Naive B cell (primary cell): ENCODE measurements at regions not wholly inside any gene's neighbourhood (a gene's known extent, or its start where the extent isn't known, plus 50 kb on each side); places are given as distances from the start of the nearest gene placed in this dataset.

ENCODE experiments used
- ATAC-seq, 2 donors: fragments of 150-1000 bp; cut with Tn5 transposase; 2 replicates each; pipeline ENCODE4 v1.10.0; 2021; ENCODE audit warnings: low read depth in 2 of 2, mild to moderate bottlenecking in 2 of 2, moderate library complexity in 2 of 2
- DNase-seq: peaks from one replicate; pipeline ENCODE4 v3.0.0; 2022
- H3K27ac Mint-ChIP-seq, 6 donors: one replicate each; pipeline ENCODE4 v1.8.0; 2020 to 2022; ENCODE audit warnings: mild to moderate bottlenecking in 6 of 6, mixed read lengths in 6 of 6, moderate library complexity in 5 of 6, inconsistent platforms in 2 of 6
- H3K27me3 Mint-ChIP-seq, 3 donors: one replicate each; pipeline ENCODE4 v1.8.0; 2021 to 2022; ENCODE audit warnings: mixed read lengths in 3 of 3, mild to moderate bottlenecking in 1 of 3
- H3K36me3 Mint-ChIP-seq, 2 donors: one replicate each; pipeline ENCODE4 v1.8.0; 2020 to 2022; ENCODE audit warnings: mixed read lengths in 2 of 2, inconsistent platforms in 1 of 2, mild to moderate bottlenecking in 1 of 2
- H3K4me1 Mint-ChIP-seq, 3 donors: one replicate each; pipeline ENCODE4 v1.8.0; 2020 to 2022; ENCODE audit warnings: mixed read lengths in 3 of 3, inconsistent platforms in 1 of 3, mild to moderate bottlenecking in 1 of 3, moderate library complexity in 1 of 3
- H3K4me3 Mint-ChIP-seq, 8 donors: one replicate each; pipeline ENCODE4 v1.8.0; 2020 to 2022; ENCODE audit warnings: mild to moderate bottlenecking in 8 of 8, mixed read lengths in 8 of 8, moderate library complexity in 8 of 8, inconsistent platforms in 2 of 8
- H3K9me3 Mint-ChIP-seq, 7 donors: one replicate each; pipeline ENCODE4 v1.8.0; 2020 to 2022; ENCODE audit warnings: mixed read lengths in 7 of 7, mild to moderate bottlenecking in 5 of 7, inconsistent platforms in 2 of 7, moderate library complexity in 1 of 7

GRCh38 chr13:90428522-90429210 is 918.8 kb upstream of the MIR17HG start:
- no peak overlapping the region for H3K27ac Mint-ChIP-seq
- H3K9me3 Mint-ChIP-seq, result peaks cover 0 to 10% (median 3%) of the 10 kb centered on the region in 7 donors
- no peaks in the 10 kb centered on the region for H3K4me1 Mint-ChIP-seq
- H3K4me3 Mint-ChIP-seq, result no peak overlapping the region
- ATAC-seq (no peak), DNase-seq (no peak)
- H3K27me3 Mint-ChIP-seq, result no peaks in the 10 kb centered on the region
- H3K36me3 Mint-ChIP-seq, result no peaks in the 10 kb centered on the region

DNA sequence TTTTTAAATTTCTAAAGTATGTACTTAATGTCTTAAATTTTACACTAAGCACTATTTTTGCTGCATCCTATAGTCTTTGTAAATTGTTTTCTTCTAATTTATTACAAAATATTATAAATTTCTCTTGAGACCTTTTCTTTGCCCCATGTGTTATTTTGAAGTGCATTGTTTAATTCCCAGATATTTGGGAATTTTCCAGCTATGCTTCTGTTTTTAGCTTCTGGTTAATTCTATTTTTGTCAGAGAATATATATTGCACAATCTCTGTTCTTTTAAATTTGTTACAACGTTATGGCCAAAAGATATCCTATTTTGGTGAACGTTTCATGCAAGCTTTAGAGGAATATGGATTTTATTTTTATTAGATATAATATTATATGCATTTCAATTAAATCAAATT is 917.4 kb upstream of the MIR17HG start:
- H3K27ac Mint-ChIP-seq, result no peak overlapping the region
- DNase-seq (no peak), ATAC-seq (no peak)
- no peaks in the 10 kb centered on the region for H3K27me3 Mint-ChIP-seq
- peaks cover 0 to 10% (median 3%) of the 10 kb centered on the region in 7 donors for H3K9me3 Mint-ChIP-seq
- H3K4me1 Mint-ChIP-seq, result no peaks in the 10 kb centered on the region
- no peaks in the 10 kb centered on the region for H3K36me3 Mint-ChIP-seq
- no peak overlapping the region for H3K4me3 Mint-ChIP-seq

- no peaks in the 10 kb centered on the region for H3K27me3 Mint-ChIP-seq
- no peaks in the 10 kb centered on the region for H3K36me3 Mint-ChIP-seq
- H3K27ac Mint-ChIP-seq, result no peak overlapping the region
- H3K4me3 Mint-ChIP-seq, result no peak overlapping the region
- no peak for ATAC-seq
- DNase-seq, result no peak
- no peaks in the 10 kb centered on the region for H3K4me1 Mint-ChIP-seq
- H3K9me3 Mint-ChIP-seq, result peaks cover 0 to 11% (median 5%) of the 10 kb centered on the region in 7 donors
These were observed 910.8 kb upstream of the MIR17HG start for GRCh38 chr13:90436697-90437096.

DNA sequence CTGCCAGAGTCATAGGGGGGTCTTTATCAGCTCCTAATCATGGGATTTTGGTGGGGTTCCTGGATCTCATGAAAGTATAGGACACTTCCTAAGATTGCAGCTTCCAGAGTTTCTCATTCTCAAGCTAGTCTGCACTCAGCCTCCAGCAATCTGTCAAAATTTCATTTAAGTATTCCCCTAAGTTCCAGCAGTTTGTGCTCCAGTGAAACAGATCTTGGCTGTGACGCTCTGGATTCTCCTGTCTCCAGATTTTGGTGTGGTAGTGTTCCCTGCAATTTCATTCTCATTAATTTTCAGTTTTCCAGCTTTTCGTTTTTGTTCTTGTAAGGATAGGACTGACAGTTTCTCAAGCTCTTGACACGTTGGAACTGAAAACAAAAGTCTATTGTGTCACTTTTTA is 908.9 kb upstream of the MIR17HG start:
- Mint-ChIP-seq H3K4me3 (no peak overlapping the region), H3K27me3 (no peaks in the 10 kb centered on the region), H3K27ac (no peak overlapping the region), H3K4me1 (no peaks in the 10 kb centered on the region), H3K36me3 (no peaks in the 10 kb centered on the region), H3K9me3 (peaks cover 0 to 8% (median 3%) of the 10 kb centered on the region in 7 donors)
- ATAC-seq (no peak), DNase-seq (no peak)

DNA sequence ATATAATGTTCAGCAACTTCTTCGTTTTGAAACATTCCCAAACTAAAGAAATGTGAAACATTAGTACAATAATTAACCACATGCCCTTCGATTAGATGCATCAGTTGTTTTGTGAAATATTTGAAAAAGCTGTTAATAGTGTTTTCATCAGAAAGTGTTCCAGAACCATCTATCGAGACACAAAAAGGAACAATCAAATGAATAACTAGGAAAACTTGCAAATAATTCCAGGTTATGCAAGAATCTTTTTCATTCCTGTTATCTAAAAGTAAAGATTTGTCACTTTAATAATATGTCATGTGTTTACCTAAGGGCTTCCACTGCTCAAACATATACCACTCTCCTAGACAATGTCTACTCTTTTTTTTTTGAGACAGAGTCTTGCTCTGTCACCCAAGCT is 904.2 kb upstream of the MIR17HG start:
- Mint-ChIP-seq H3K9me3 (peaks cover 0 to 8% (median 5%) of the 10 kb centered on the region in 7 donors), H3K27me3 (no peaks in the 10 kb centered on the region), H3K4me1 (no peaks in the 10 kb centered on the region), H3K36me3 (no peaks in the 10 kb centered on the region), H3K4me3 (no peak overlapping the region), H3K27ac (no peak overlapping the region)
- no peak for ATAC-seq
- no peak for DNase-seq

- Mint-ChIP-seq H3K4me3 (no peak overlapping the region), H3K9me3 (peaks cover 0 to 8% (median 5%) of the 10 kb centered on the region in 7 donors), H3K27me3 (no peaks in the 10 kb centered on the region), H3K27ac (no peak overlapping the region), H3K36me3 (no peaks in the 10 kb centered on the region), H3K4me1 (no peaks in the 10 kb centered on the region)
- ATAC-seq (no peak), DNase-seq (no peak)
These were observed 903.3 kb upstream of the MIR17HG start for GRCh38 chr13:90444232-90444631.

DNA sequence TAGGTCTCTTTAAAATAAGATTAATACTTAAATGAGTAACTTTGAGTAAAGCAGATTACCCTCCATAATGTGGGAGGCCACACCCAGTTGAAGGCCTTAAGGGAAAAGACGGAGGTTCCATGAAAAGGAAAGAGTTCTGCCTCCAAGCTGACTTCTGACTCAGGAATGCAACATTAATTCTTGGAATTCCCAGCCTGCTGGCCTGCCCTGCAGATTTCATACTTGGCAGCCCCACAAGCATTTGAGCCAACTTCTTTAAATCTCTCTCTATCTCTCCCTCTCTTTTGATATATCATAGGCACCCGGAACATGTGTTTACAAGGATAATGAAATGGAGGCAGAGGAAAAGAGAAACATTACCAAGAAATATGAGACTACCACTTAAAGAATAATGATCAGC is 902.3 kb upstream of the MIR17HG start:
- no peaks in the 10 kb centered on the region for H3K27me3 Mint-ChIP-seq
- no peak overlapping the region for H3K4me3 Mint-ChIP-seq
- H3K36me3 Mint-ChIP-seq, result no peaks in the 10 kb centered on the region
- ATAC-seq, result no peak
- H3K4me1 Mint-ChIP-seq, result no peaks in the 10 kb centered on the region
- DNase-seq, result no peak
- H3K9me3 Mint-ChIP-seq, result peaks cover 0 to 8% (median 5%) of the 10 kb centered on the region in 7 donors
- H3K27ac Mint-ChIP-seq, result no peak overlapping the region

DNA sequence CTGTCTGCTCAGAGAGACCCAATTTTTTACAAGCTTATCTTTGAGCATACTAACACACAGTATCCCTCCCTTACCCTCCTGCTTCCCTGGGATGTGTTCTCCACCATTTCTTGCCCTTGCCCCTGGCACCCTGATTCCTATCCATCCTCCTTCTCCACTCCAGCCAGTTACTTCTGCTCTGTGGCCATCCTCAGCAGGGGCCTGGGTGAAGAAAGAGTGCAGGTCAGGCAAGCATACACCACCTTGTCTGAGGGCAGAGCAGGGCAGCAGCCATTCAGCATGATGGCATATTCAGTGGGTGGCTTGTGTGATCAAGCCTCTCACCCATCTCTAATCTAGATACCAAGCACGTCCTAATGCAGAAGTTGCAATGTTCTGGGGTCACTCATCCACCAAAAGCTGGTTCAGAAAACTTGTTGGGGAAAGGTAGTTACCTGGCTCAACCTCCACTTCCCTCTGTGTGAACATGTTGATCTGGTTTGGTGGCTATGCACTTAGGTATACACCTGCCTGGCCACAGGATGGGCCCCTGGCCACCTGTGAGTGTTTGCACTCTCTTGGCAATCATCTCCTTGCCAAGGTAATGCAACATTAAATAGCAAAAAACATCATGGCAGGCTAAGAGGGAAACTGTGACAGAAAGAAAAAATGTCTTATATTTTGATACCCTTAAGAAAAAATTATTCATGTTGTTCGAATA is 900.3 kb upstream of the MIR17HG start:
- H3K36me3 Mint-ChIP-seq, result no peaks in the 10 kb centered on the region
- H3K9me3 Mint-ChIP-seq, result peaks cover 0 to 8% (median 5%) of the 10 kb centered on the region in 7 donors
- H3K4me3 Mint-ChIP-seq, result no peak overlapping the region
- no peaks in the 10 kb centered on the region for H3K27me3 Mint-ChIP-seq
- H3K4me1 Mint-ChIP-seq, result no peaks in the 10 kb centered on the region
- no peak for DNase-seq
- no peak overlapping the region for H3K27ac Mint-ChIP-seq
- no peak for ATAC-seq

GRCh38 chr13:90447734-90448101 is 899.8 kb upstream of the MIR17HG start:
- Mint-ChIP-seq H3K36me3 (no peaks in the 10 kb centered on the region), H3K4me3 (no peak overlapping the region), H3K4me1 (no peaks in the 10 kb centered on the region), H3K27me3 (no peaks in the 10 kb centered on the region), H3K27ac (no peak overlapping the region), H3K9me3 (peaks cover 0 to 8% (median 5%) of the 10 kb centered on the region in 7 donors)
- DNase-seq (no peak), ATAC-seq (no peak)

DNA sequence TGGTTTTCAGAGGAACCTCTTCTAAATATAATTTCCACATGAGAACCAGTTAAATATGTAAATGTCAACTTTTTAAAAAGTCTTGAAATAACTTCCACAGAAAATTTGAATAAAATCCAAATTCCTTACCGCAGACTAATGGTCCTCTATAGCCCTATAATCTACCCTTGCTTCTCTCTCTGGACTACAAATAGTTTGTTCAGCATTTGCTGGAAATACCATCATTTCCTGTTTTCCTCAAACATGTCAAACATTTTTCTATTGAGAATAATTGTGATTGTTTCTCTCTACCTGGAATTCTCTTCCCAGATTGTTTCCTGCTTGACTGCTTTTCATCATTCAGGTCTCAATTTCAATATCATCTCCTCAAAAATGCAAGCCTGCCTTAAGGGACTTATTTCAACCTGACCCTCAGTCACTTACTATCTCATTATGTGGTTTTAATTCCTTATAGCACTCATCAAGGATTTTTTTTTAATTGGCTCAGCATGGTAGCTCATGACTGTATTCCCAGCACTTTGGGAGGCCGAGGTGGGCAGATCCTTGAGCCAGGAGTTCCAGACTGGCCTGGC is 898.9 kb upstream of the MIR17HG start:
- Mint-ChIP-seq H3K27ac (no peak overlapping the region), H3K36me3 (no peaks in the 10 kb centered on the region), H3K4me1 (no peaks in the 10 kb centered on the region), H3K9me3 (peaks cover 0 to 8% (median 5%) of the 10 kb centered on the region in 7 donors), H3K4me3 (no peak overlapping the region), H3K27me3 (no peaks in the 10 kb centered on the region)
- ATAC-seq (no peak), DNase-seq (no peak)

- no peak for DNase-seq
- Mint-ChIP-seq H3K9me3 (peaks cover 2 to 7% (median 4%) of the 10 kb centered on the region in 7 donors), H3K36me3 (no peaks in the 10 kb centered on the region), H3K4me3 (no peak overlapping the region), H3K27me3 (no peaks in the 10 kb centered on the region), H3K4me1 (no peaks in the 10 kb centered on the region), H3K27ac (no peak overlapping the region)
- ATAC-seq, result no peak
These were observed 894.1 kb upstream of the MIR17HG start for GRCh38 chr13:90453342-90453741.

GRCh38 chr13:90454002-90454636 is 893.4 kb upstream of the MIR17HG start:
- ATAC-seq (no peak), DNase-seq (no peak)
- H3K4me1 Mint-ChIP-seq, result no peaks in the 10 kb centered on the region
- no peak overlapping the region for H3K4me3 Mint-ChIP-seq
- peaks cover 0 to 7% (median 3%) of the 10 kb centered on the region in 7 donors for H3K9me3 Mint-ChIP-seq
- H3K36me3 Mint-ChIP-seq, result no peaks in the 10 kb centered on the region
- no peaks in the 10 kb centered on the region for H3K27me3 Mint-ChIP-seq
- H3K27ac Mint-ChIP-seq, result no peak overlapping the region

DNA sequence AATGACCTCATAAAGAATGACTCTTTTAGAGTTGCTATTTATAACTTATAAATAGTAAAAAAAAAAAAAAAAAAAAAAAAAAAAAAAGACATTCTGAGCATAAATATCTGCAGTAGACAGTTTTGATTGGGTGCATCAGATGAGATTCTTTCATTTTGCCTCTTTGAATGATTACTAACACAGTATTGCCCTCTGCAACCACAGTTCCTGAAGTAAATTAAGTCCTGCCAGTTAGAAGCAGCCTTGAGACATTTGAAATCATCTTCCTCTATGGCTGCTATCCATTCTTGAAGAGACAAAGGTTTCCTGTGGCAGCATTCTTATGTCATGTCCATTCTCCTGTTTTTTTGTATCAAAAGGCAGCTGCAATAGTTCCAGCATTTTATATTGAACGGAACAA is 892.4 kb upstream of the MIR17HG start:
- ATAC-seq (no peak), DNase-seq (no peak)
- Mint-ChIP-seq H3K27ac (no peak overlapping the region), H3K4me1 (no peaks in the 10 kb centered on the region), H3K27me3 (no peaks in the 10 kb centered on the region), H3K9me3 (peaks cover 0 to 5% (median 3%) of the 10 kb centered on the region in 7 donors), H3K4me3 (no peak overlapping the region), H3K36me3 (no peaks in the 10 kb centered on the region)

GRCh38 chr13:90455823-90456222 is 891.7 kb upstream of the MIR17HG start:
- ATAC-seq (no peak), DNase-seq (no peak)
- Mint-ChIP-seq H3K36me3 (no peaks in the 10 kb centered on the region), H3K4me1 (no peaks in the 10 kb centered on the region), H3K4me3 (no peak overlapping the region), H3K9me3 (peaks cover 0 to 6% (median 3%) of the 10 kb centered on the region in 7 donors), H3K27me3 (no peaks in the 10 kb centered on the region), H3K27ac (no peak overlapping the region)
